ENCODE measurements at regions not wholly inside any gene's neighbourhood (a gene's known extent, or its start where the extent isn't known, plus 50 kb on each side); places are given as distances from the start of the nearest gene placed in this dataset.

DNA sequence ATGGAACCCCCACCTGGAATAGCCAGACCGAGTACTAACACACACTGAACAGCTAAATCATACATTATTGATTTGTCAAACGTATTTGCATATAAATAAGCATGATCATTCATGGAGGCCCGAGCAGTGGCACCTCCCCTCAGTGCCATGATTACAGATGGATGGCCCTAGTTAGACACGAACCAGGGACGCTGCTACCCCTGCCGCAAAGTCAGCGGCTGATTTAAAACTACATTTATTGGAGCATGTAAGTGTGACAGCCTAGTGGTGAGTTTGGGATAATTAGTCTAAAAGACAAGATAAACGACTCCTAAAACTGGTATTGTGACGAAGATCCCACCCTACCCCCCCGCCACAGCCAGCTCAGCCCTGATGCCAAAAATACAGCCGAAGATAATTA is 159.1 kb upstream of the MAFB start:
- H3K79me2 ChIP-seq (ENCODE audit: insufficient read depth, low read length): no peaks in the 10 kb centered on the region
- no peak overlapping the region for H3K4me2 ChIP-seq (ENCODE audit: low read depth, low read length)
- in situ Hi-C loops (cut with HindIII; ENCODE audit: extremely low pct_ligation_motif_present, low pct_unique_long_range_greater_than_20kb): no loop called here
- no peak for ATAC-seq
- no TSS peak for BruUV-seq (replicated peaks)
- FAIRE-seq: no peak
- ChIA-PET POLR2A (no interaction called here), CTCF (ENCODE audit: low intra/inter-chr PET ratio, low total read pairs) (no interaction called here)
- DNase-seq (ENCODE audit: low spot score): no peak
- no peak overlapping the region for H2AFZ ChIP-seq (ENCODE audit: low read length)
- TF ChIP-seq, protein P1, sequence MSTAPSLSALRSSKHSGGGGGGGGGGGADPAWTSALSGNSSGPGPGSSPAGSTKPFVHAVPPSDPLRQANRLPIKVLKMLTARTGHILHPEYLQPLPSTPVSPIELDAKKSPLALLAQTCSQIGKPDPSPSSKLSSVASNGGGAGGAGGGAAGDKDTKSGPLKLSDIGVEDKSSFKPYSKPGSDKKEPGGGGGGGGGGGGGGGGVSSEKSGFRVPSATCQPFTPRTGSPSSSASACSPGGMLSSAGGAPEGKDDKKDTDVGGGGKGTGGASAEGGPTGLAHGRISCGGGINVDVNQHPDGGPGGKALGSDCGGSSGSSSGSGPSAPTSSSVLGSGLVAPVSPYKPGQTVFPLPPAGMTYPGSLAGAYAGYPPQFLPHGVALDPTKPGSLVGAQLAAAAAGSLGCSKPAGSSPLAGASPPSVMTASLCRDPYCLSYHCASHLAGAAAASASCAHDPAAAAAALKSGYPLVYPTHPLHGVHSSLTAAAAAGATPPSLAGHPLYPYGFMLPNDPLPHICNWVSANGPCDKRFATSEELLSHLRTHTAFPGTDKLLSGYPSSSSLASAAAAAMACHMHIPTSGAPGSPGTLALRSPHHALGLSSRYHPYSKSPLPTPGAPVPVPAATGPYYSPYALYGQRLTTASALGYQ (CRISPR knock-in tag; IDR thresholded peaks at IDR 0.05): no peak
- TF ChIP-seq ZNF251 (CRISPR knock-in tag; IDR thresholded peaks at IDR 0.05) (no peak), PHF8 (CRISPR knock-in tag; IDR thresholded peaks at IDR 0.05) (no peak), MTA3 (CRISPR knock-in tag; IDR thresholded peaks at IDR 0.05) (no peak), CENPT (CRISPR knock-in tag; IDR thresholded peaks at IDR 0.05; ENCODE audit: low read depth) (no peak), PCBP1 (IDR thresholded peaks at IDR 0.05; ENCODE audit: borderline replicate concordance, low read depth, low read length) (no peak), PAF1 (CRISPR knock-in tag; IDR thresholded peaks at IDR 0.05) (no peak), ZNF720 (CRISPR knock-in tag; IDR thresholded peaks at IDR 0.05) (no peak), ATAD3A (CRISPR knock-in tag; IDR thresholded peaks at IDR 0.05) (no peak), POLR2A (IDR thresholded peaks at IDR 0.05; ENCODE audit: insufficient read depth in 1 of 2, low read depth in 2 of 2, low read length in 2 of 2) (no peak)
- TF ChIP-seq, protein P2, sequence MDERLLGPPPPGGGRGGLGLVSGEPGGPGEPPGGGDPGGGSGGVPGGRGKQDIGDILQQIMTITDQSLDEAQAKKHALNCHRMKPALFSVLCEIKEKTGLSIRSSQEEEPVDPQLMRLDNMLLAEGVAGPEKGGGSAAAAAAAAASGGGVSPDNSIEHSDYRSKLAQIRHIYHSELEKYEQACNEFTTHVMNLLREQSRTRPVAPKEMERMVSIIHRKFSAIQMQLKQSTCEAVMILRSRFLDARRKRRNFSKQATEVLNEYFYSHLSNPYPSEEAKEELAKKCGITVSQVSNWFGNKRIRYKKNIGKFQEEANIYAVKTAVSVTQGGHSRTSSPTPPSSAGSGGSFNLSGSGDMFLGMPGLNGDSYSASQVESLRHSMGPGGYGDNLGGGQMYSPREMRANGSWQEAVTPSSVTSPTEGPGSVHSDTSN (CRISPR knock-in tag; IDR thresholded peaks at IDR 0.05): no peak
- TF ChIP-seq, protein P3, sequence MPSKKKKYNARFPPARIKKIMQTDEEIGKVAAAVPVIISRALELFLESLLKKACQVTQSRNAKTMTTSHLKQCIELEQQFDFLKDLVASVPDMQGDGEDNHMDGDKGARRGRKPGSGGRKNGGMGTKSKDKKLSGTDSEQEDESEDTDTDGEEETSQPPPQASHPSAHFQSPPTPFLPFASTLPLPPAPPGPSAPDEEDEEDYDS (CRISPR knock-in tag; IDR thresholded peaks at IDR 0.05): no peak
- TF ChIP-seq, protein P4, sequence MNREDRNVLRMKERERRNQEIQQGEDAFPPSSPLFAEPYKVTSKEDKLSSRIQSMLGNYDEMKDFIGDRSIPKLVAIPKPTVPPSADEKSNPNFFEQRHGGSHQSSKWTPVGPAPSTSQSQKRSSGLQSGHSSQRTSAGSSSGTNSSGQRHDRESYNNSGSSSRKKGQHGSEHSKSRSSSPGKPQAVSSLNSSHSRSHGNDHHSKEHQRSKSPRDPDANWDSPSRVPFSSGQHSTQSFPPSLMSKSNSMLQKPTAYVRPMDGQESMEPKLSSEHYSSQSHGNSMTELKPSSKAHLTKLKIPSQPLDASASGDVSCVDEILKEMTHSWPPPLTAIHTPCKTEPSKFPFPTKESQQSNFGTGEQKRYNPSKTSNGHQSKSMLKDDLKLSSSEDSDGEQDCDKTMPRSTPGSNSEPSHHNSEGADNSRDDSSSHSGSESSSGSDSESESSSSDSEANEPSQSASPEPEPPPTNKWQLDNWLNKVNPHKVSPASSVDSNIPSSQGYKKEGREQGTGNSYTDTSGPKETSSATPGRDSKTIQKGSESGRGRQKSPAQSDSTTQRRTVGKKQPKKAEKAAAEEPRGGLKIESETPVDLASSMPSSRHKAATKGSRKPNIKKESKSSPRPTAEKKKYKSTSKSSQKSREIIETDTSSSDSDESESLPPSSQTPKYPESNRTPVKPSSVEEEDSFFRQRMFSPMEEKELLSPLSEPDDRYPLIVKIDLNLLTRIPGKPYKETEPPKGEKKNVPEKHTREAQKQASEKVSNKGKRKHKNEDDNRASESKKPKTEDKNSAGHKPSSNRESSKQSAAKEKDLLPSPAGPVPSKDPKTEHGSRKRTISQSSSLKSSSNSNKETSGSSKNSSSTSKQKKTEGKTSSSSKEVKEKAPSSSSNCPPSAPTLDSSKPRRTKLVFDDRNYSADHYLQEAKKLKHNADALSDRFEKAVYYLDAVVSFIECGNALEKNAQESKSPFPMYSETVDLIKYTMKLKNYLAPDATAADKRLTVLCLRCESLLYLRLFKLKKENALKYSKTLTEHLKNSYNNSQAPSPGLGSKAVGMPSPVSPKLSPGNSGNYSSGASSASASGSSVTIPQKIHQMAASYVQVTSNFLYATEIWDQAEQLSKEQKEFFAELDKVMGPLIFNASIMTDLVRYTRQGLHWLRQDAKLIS (CRISPR knock-in tag; IDR thresholded peaks at IDR 0.05): no peak
- H4K20me1 ChIP-seq (ENCODE audit: insufficient read depth, low read length): no peaks in the 10 kb centered on the region
- no peak overlapping the region for H3K4me3 ChIP-seq (replicated peaks in 1 of 3; ENCODE audit: insufficient read depth in 1 of 3, low read depth in 2 of 3, low read length in 3 of 3)
- no peaks in the 10 kb centered on the region for H3K4me1 ChIP-seq (ENCODE audit: insufficient read depth, low read length)
- WGBS (ENCODE audit: low lambda C conversion rate): 33% methylated on average over 11 of the region's 11 CpGs
- no peaks in the 10 kb centered on the region; a peak in 1 of 5 replicates for H3K27me3 ChIP-seq (ENCODE audit: control insufficient read depth in 1 of 2, insufficient read depth in 2 of 2, low read length in 2 of 2)
- no peaks in the 10 kb centered on the region for H3K36me3 ChIP-seq (replicated peaks in 1 of 2; ENCODE audit: control insufficient read depth in 1 of 2, insufficient read depth in 2 of 2, low read length in 2 of 2)
- no peak overlapping the region for H3K9ac ChIP-seq (ENCODE audit: insufficient read depth, low read depth, low read length)
- intact Hi-C loops (cut with micrococcal nuclease; ENCODE audit: unreplicated experiment): no loop called here
- H3K9me3 ChIP-seq (ENCODE audit: low read length): no peaks in the 10 kb centered on the region
- no peak overlapping the region for H3K27ac ChIP-seq (ENCODE audit: extremely low read length, insufficient read depth, low read length)
